ENCODE measurements at regions not wholly inside any gene's neighbourhood (a gene's known extent, or its start where the extent isn't known, plus 50 kb on each side); places are given as distances from the start of the nearest gene placed in this dataset.

GRCh38 chr9:109728686-109729300, 51.2 kb upstream of the PALM2AKAP2 start:
- no peak overlapping the region for H3K4me3 Mint-ChIP-seq
- Histone ChIP-seq H3F3A (ENCODE audit: low read depth) (no peaks in the 10 kb centered on the region), H3K36me3 (no peaks in the 10 kb centered on the region), H3K79me2 (ENCODE audit: low read depth) (no peaks in the 10 kb centered on the region), H2AFZ (replicated peaks) (no peak overlapping the region), H3K4me1 (no peaks in the 10 kb centered on the region), H3K27ac (no peak overlapping the region), H3K4me2 (no peak overlapping the region), H3K27me3 (no peaks in the 10 kb centered on the region), H3K9me3 (ENCODE audit: low read depth) (no peaks in the 10 kb centered on the region), H3K9ac (no peak overlapping the region), H4K20me1 (ENCODE audit: low read depth) (no peaks in the 10 kb centered on the region), H3K4me3 (no peak overlapping the region)
- H3K27me3 Mint-ChIP-seq (ENCODE audit: insufficient read depth, low read depth) = no peaks in the 10 kb centered on the region
- no peak for DNase-seq (ENCODE audit: low spot score)
- H3K9me3 Mint-ChIP-seq = no peaks in the 10 kb centered on the region
- no peaks in the 10 kb centered on the region for H3K36me3 Mint-ChIP-seq
- H3K4me1 Mint-ChIP-seq = no peaks in the 10 kb centered on the region
- H3K27ac Mint-ChIP-seq = no peak overlapping the region
- TF ChIP-seq, protein P1, sequence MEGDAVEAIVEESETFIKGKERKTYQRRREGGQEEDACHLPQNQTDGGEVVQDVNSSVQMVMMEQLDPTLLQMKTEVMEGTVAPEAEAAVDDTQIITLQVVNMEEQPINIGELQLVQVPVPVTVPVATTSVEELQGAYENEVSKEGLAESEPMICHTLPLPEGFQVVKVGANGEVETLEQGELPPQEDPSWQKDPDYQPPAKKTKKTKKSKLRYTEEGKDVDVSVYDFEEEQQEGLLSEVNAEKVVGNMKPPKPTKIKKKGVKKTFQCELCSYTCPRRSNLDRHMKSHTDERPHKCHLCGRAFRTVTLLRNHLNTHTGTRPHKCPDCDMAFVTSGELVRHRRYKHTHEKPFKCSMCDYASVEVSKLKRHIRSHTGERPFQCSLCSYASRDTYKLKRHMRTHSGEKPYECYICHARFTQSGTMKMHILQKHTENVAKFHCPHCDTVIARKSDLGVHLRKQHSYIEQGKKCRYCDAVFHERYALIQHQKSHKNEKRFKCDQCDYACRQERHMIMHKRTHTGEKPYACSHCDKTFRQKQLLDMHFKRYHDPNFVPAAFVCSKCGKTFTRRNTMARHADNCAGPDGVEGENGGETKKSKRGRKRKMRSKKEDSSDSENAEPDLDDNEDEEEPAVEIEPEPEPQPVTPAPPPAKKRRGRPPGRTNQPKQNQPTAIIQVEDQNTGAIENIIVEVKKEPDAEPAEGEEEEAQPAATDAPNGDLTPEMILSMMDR (IDR thresholded peaks at IDR 0.05) = no peak
- TF ChIP-seq EZH2 (IDR thresholded peaks at IDR 0.05) (no peak), EZH2phosphoT487 (IDR thresholded peaks at IDR 0.05) (no peak)

GRCh38 chr9:109729513-109729912, 50.5 kb upstream of the PALM2AKAP2 start:
- H3K4me3 Mint-ChIP-seq = no peak overlapping the region
- no peaks in the 10 kb centered on the region for H3K9me3 ChIP-seq (ENCODE audit: low read depth)
- H3K79me2 ChIP-seq (ENCODE audit: low read depth) = no peaks in the 10 kb centered on the region
- H3K27me3 ChIP-seq = no peaks in the 10 kb centered on the region
- H3K4me1 Mint-ChIP-seq = no peaks in the 10 kb centered on the region
- H3K27me3 Mint-ChIP-seq (ENCODE audit: insufficient read depth, low read depth) = no peaks in the 10 kb centered on the region
- no peak overlapping the region for H3K4me2 ChIP-seq
- no peaks in the 10 kb centered on the region for H3K4me1 ChIP-seq
- no peaks in the 10 kb centered on the region for H3F3A ChIP-seq (ENCODE audit: low read depth)
- H3K36me3 Mint-ChIP-seq = no peaks in the 10 kb centered on the region
- no peak overlapping the region for H3K27ac ChIP-seq
- no peak overlapping the region for H3K27ac Mint-ChIP-seq
- H2AFZ ChIP-seq (replicated peaks) = no peak overlapping the region
- H3K4me3 ChIP-seq = no peak overlapping the region
- no peaks in the 10 kb centered on the region for H3K36me3 ChIP-seq
- no peaks in the 10 kb centered on the region for H4K20me1 ChIP-seq (ENCODE audit: low read depth)
- H3K9me3 Mint-ChIP-seq = no peaks in the 10 kb centered on the region
- DNase-seq (ENCODE audit: low spot score) = no peak
- no peak overlapping the region for H3K9ac ChIP-seq
- no peak for TF ChIP-seq EZH2 (IDR thresholded peaks at IDR 0.05)
- TF ChIP-seq EZH2phosphoT487 (IDR thresholded peaks at IDR 0.05) = no peak
- TF ChIP-seq, protein P1 (IDR thresholded peaks at IDR 0.05) = no peak

All from neural progenitor cell (in vitro differentiated cells).